ENCODE measurements at regions not wholly inside any gene's neighbourhood (a gene's known extent, or its start where the extent isn't known, plus 50 kb on each side); places are given as distances from the start of the nearest gene placed in this dataset.

- no peak overlapping the region for H3K4me3 ChIP-seq (ENCODE audit: low read depth in 1 of 2, low read length in 2 of 2)
- no peak overlapping the region for H3K27ac ChIP-seq (ENCODE audit: low read length)
- H3K36me3 ChIP-seq (ENCODE audit: control insufficient read depth in 1 of 2, insufficient read depth in 2 of 2, low read length in 2 of 2): no peaks in the 10 kb centered on the region
- H3K9me3 ChIP-seq (ENCODE audit: control insufficient read depth in 1 of 2, low read length in 2 of 2): no peaks in the 10 kb centered on the region
- no peaks in the 10 kb centered on the region for H3K27me3 ChIP-seq (ENCODE audit: low read depth, low read length)
- H3K4me1 ChIP-seq (ENCODE audit: control insufficient read depth in 1 of 2, insufficient read depth in 2 of 2, low read length in 2 of 2): no peaks in the 10 kb centered on the region
These were observed 229.8 kb upstream of the TEX13C start for GRCh38 chrX:125089761-125090445.

- Histone ChIP-seq H3K36me3 (ENCODE audit: control insufficient read depth in 1 of 2, insufficient read depth in 2 of 2, low read length in 2 of 2) (no peaks in the 10 kb centered on the region), H3K4me1 (ENCODE audit: control insufficient read depth in 1 of 2, insufficient read depth in 2 of 2, low read length in 2 of 2) (no peaks in the 10 kb centered on the region), H3K9me3 (ENCODE audit: control insufficient read depth in 1 of 2, low read length in 2 of 2) (no peaks in the 10 kb centered on the region), H3K27me3 (ENCODE audit: low read depth, low read length) (no peaks in the 10 kb centered on the region), H3K4me3 (ENCODE audit: low read depth in 1 of 2, low read length in 2 of 2) (no peak overlapping the region), H3K27ac (ENCODE audit: low read length) (no peak overlapping the region)
These were observed 225.8 kb upstream of the TEX13C start for GRCh38 chrX:125093852-125094251.

GRCh38 chrX:125094901-125095300, 224.8 kb upstream of the TEX13C start:
- Histone ChIP-seq H3K36me3 (ENCODE audit: control insufficient read depth in 1 of 2, insufficient read depth in 2 of 2, low read length in 2 of 2) (no peaks in the 10 kb centered on the region), H3K27ac (ENCODE audit: low read length) (no peak overlapping the region), H3K9me3 (ENCODE audit: control insufficient read depth in 1 of 2, low read length in 2 of 2) (no peaks in the 10 kb centered on the region), H3K4me1 (ENCODE audit: control insufficient read depth in 1 of 2, insufficient read depth in 2 of 2, low read length in 2 of 2) (no peaks in the 10 kb centered on the region), H3K27me3 (ENCODE audit: low read depth, low read length) (no peaks in the 10 kb centered on the region), H3K4me3 (ENCODE audit: low read depth in 1 of 2, low read length in 2 of 2) (no peak overlapping the region)

- no peak overlapping the region for H3K4me3 ChIP-seq (ENCODE audit: low read depth in 1 of 2, low read length in 2 of 2)
- no peak overlapping the region for H3K27ac ChIP-seq (ENCODE audit: low read length)
- H3K9me3 ChIP-seq (ENCODE audit: control insufficient read depth in 1 of 2, low read length in 2 of 2): no peaks in the 10 kb centered on the region
- H3K27me3 ChIP-seq (ENCODE audit: low read depth, low read length): no peaks in the 10 kb centered on the region
- no peaks in the 10 kb centered on the region for H3K36me3 ChIP-seq (ENCODE audit: control insufficient read depth in 1 of 2, insufficient read depth in 2 of 2, low read length in 2 of 2)
- no peaks in the 10 kb centered on the region for H3K4me1 ChIP-seq (ENCODE audit: control insufficient read depth in 1 of 2, insufficient read depth in 2 of 2, low read length in 2 of 2)
These were observed 223.2 kb upstream of the TEX13C start for GRCh38 chrX:125096469-125096868.

GRCh38 chrX:125096870-125097269, 222.8 kb upstream of the TEX13C start:
- H3K36me3 ChIP-seq (ENCODE audit: control insufficient read depth in 1 of 2, insufficient read depth in 2 of 2, low read length in 2 of 2): no peaks in the 10 kb centered on the region
- no peak overlapping the region for H3K27ac ChIP-seq (ENCODE audit: low read length)

GRCh38 chrX:125101971-125102755, 217.5 kb upstream of the TEX13C start:
- Histone ChIP-seq H3K4me3 (ENCODE audit: low read depth in 1 of 2, low read length in 2 of 2) (no peak overlapping the region), H3K9me3 (ENCODE audit: control insufficient read depth in 1 of 2, low read length in 2 of 2) (no peaks in the 10 kb centered on the region), H3K27me3 (ENCODE audit: low read depth, low read length) (no peaks in the 10 kb centered on the region), H3K36me3 (ENCODE audit: control insufficient read depth in 1 of 2, insufficient read depth in 2 of 2, low read length in 2 of 2) (no peaks in the 10 kb centered on the region), H3K27ac (ENCODE audit: low read length) (no peak overlapping the region), H3K4me1 (ENCODE audit: control insufficient read depth in 1 of 2, insufficient read depth in 2 of 2, low read length in 2 of 2) (no peaks in the 10 kb centered on the region)

More at GRCh38 chrX:125096870-125097269, 222.8 kb upstream of the TEX13C start:
- Histone ChIP-seq H3K27me3 (ENCODE audit: low read depth, low read length) (no peaks in the 10 kb centered on the region), H3K4me3 (ENCODE audit: low read depth in 1 of 2, low read length in 2 of 2) (no peak overlapping the region), H3K4me1 (ENCODE audit: control insufficient read depth in 1 of 2, insufficient read depth in 2 of 2, low read length in 2 of 2) (no peaks in the 10 kb centered on the region), H3K9me3 (ENCODE audit: control insufficient read depth in 1 of 2, low read length in 2 of 2) (no peaks in the 10 kb centered on the region)

- H3K27ac ChIP-seq (ENCODE audit: low read length): no peak overlapping the region
- H3K9me3 ChIP-seq (ENCODE audit: control insufficient read depth in 1 of 2, low read length in 2 of 2): no peaks in the 10 kb centered on the region
- no peaks in the 10 kb centered on the region for H3K36me3 ChIP-seq (ENCODE audit: control insufficient read depth in 1 of 2, insufficient read depth in 2 of 2, low read length in 2 of 2)
- H3K4me3 ChIP-seq (ENCODE audit: low read depth in 1 of 2, low read length in 2 of 2): no peak overlapping the region
- no peaks in the 10 kb centered on the region for H3K4me1 ChIP-seq (ENCODE audit: control insufficient read depth in 1 of 2, insufficient read depth in 2 of 2, low read length in 2 of 2)
- no peaks in the 10 kb centered on the region for H3K27me3 ChIP-seq (ENCODE audit: low read depth, low read length)
These were observed 216.0 kb upstream of the TEX13C start for GRCh38 chrX:125103693-125104092.

GRCh38 chrX:125108921-125109320, 210.8 kb upstream of the TEX13C start:
- H3K9me3 ChIP-seq (ENCODE audit: control insufficient read depth in 1 of 2, low read length in 2 of 2): no peaks in the 10 kb centered on the region
- H3K36me3 ChIP-seq (ENCODE audit: control insufficient read depth in 1 of 2, insufficient read depth in 2 of 2, low read length in 2 of 2): no peaks in the 10 kb centered on the region
- H3K4me3 ChIP-seq (ENCODE audit: low read depth in 1 of 2, low read length in 2 of 2): no peak overlapping the region
- H3K27me3 ChIP-seq (ENCODE audit: low read depth, low read length): no peaks in the 10 kb centered on the region
- H3K27ac ChIP-seq (ENCODE audit: low read length): no peak overlapping the region
- H3K4me1 ChIP-seq (ENCODE audit: control insufficient read depth in 1 of 2, insufficient read depth in 2 of 2, low read length in 2 of 2): no peaks in the 10 kb centered on the region

GRCh38 chrX:125131164-125131563, 188.5 kb upstream of the TEX13C start:
- Histone ChIP-seq H3K9me3 (ENCODE audit: control insufficient read depth in 1 of 2, low read length in 2 of 2) (no peaks in the 10 kb centered on the region), H3K27me3 (ENCODE audit: low read depth, low read length) (no peaks in the 10 kb centered on the region), H3K4me1 (ENCODE audit: control insufficient read depth in 1 of 2, insufficient read depth in 2 of 2, low read length in 2 of 2) (no peaks in the 10 kb centered on the region), H3K36me3 (ENCODE audit: control insufficient read depth in 1 of 2, insufficient read depth in 2 of 2, low read length in 2 of 2) (no peaks in the 10 kb centered on the region), H3K4me3 (ENCODE audit: low read depth in 1 of 2, low read length in 2 of 2) (no peak overlapping the region), H3K27ac (ENCODE audit: low read length) (no peak overlapping the region)

- Histone ChIP-seq H3K27me3 (ENCODE audit: low read depth, low read length) (no peaks in the 10 kb centered on the region), H3K4me3 (ENCODE audit: low read depth in 1 of 2, low read length in 2 of 2) (no peak overlapping the region), H3K27ac (ENCODE audit: low read length) (no peak overlapping the region), H3K36me3 (ENCODE audit: control insufficient read depth in 1 of 2, insufficient read depth in 2 of 2, low read length in 2 of 2) (no peaks in the 10 kb centered on the region), H3K4me1 (ENCODE audit: control insufficient read depth in 1 of 2, insufficient read depth in 2 of 2, low read length in 2 of 2) (no peaks in the 10 kb centered on the region), H3K9me3 (ENCODE audit: control insufficient read depth in 1 of 2, low read length in 2 of 2) (no peaks in the 10 kb centered on the region)
These were observed 187.4 kb upstream of the TEX13C start for GRCh38 chrX:125132274-125132673.

- no peaks in the 10 kb centered on the region for H3K4me1 ChIP-seq (ENCODE audit: control insufficient read depth in 1 of 2, insufficient read depth in 2 of 2, low read length in 2 of 2)
- H3K4me3 ChIP-seq (ENCODE audit: low read depth in 1 of 2, low read length in 2 of 2): no peak overlapping the region
- no peaks in the 10 kb centered on the region for H3K36me3 ChIP-seq (ENCODE audit: control insufficient read depth in 1 of 2, insufficient read depth in 2 of 2, low read length in 2 of 2)
- no peaks in the 10 kb centered on the region for H3K9me3 ChIP-seq (ENCODE audit: control insufficient read depth in 1 of 2, low read length in 2 of 2)
- H3K27ac ChIP-seq (ENCODE audit: low read length): no peak overlapping the region
- no peaks in the 10 kb centered on the region for H3K27me3 ChIP-seq (ENCODE audit: low read depth, low read length)
These were observed 182.2 kb upstream of the TEX13C start for GRCh38 chrX:125137521-125137920.
